ENCODE measurements at regions not wholly inside any gene's neighbourhood (a gene's known extent, or its start where the extent isn't known, plus 50 kb on each side); places are given as distances from the start of the nearest gene placed in this dataset.

DNA sequence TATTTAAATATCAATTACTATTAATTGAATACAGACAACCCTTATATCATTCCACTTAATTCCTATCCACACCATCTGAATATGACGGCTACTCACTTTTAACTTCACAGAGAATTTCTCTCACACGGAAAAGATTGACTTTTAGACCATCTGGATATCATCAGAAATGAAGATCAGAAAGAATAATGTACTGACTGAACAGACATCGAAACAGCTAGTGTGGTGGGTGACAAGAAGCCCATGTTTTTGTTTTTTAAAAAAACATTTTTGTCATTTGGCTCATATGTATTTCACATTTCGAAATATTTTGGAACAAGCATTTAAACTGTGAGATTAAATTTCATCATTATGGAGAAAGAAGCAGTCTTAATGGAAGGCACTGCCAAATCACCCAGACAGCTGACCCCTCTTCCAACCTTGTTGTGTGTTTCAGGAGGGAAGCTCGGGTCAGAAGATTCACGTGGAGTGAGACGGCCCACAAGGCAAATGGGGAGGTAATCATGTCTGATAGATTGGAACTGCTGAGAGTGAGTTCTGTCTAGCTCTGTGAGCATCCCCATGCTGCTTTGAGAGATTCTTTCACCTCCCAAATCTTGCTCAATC lies 204.2 kb upstream of the RASGEF1B start:
- TF ChIP-seq, protein P1, sequence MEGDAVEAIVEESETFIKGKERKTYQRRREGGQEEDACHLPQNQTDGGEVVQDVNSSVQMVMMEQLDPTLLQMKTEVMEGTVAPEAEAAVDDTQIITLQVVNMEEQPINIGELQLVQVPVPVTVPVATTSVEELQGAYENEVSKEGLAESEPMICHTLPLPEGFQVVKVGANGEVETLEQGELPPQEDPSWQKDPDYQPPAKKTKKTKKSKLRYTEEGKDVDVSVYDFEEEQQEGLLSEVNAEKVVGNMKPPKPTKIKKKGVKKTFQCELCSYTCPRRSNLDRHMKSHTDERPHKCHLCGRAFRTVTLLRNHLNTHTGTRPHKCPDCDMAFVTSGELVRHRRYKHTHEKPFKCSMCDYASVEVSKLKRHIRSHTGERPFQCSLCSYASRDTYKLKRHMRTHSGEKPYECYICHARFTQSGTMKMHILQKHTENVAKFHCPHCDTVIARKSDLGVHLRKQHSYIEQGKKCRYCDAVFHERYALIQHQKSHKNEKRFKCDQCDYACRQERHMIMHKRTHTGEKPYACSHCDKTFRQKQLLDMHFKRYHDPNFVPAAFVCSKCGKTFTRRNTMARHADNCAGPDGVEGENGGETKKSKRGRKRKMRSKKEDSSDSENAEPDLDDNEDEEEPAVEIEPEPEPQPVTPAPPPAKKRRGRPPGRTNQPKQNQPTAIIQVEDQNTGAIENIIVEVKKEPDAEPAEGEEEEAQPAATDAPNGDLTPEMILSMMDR (IDR thresholded peaks at IDR 0.05 in 8 of 11, conservative IDR thresholded peaks at IDR 0.05 in 3 of 11) = no peak
- no peak for TF ChIP-seq POLR2A (IDR thresholded peaks at IDR 0.05)

Data from spleen (tissue), 7 donors.